WTC11 (cell line): ENCODE measurements at regions not wholly inside any gene's neighbourhood (a gene's known extent, or its start where the extent isn't known, plus 50 kb on each side); places are given as distances from the start of the nearest gene placed in this dataset.

ENCODE experiments used
- EMX1 ChIP-seq: fragments of 250-450 bp; sonication (Bioruptor Pico); IDR thresholded peaks from 2 replicates; pipeline ENCODE4 v1.8.0; 2021; ENCODE audit warnings: mild to moderate bottlenecking
- TP53 ChIP-seq: sonication (generic); formaldehyde crosslinking; IDR thresholded peaks from 2 replicates; pipeline ENCODE4 v1.8.1; 2023; ENCODE audit warnings: mild to moderate bottlenecking, missing genetic modification reagents
- TF ChIP-seq, protein P1 (sequence below): sonication (generic); formaldehyde crosslinking; IDR thresholded peaks from 2 replicates; pipeline ENCODE4 v1.8.1; 2023; ENCODE audit warnings: mild to moderate bottlenecking, missing genetic modification reagents, moderate library complexity
- TF ChIP-seq, protein P2 (sequence below): sonication (generic); formaldehyde crosslinking; IDR thresholded peaks from 2 replicates; pipeline ENCODE4 v1.8.1; 2022; ENCODE audit warnings: low read depth, mild to moderate bottlenecking, moderate library complexity, missing genetic modification reagents, borderline replicate concordance

DNA sequence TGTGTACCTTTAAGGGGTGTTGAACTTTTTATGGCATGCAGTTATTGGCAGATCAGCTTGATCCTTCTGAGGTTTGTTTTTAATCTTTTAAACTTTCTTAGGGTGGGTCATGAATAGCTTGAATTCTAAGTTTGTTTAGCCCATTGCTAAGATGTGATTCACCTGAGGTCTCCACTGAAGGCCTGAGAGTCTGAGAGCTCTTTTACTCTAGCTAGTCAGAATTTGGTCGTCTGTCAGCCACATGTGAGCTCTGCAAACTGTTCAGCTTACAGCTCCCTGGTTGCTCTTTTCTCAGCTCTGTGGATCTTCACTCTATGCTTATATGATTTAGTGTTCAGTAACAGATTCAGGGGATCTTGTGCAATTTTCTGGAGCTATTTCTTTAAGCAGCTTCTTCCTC lies 161.3 kb downstream of the ABHD5 start:
- no peak for TF ChIP-seq EMX1 (CRISPR knock-in tag)
- TF ChIP-seq, protein P1, sequence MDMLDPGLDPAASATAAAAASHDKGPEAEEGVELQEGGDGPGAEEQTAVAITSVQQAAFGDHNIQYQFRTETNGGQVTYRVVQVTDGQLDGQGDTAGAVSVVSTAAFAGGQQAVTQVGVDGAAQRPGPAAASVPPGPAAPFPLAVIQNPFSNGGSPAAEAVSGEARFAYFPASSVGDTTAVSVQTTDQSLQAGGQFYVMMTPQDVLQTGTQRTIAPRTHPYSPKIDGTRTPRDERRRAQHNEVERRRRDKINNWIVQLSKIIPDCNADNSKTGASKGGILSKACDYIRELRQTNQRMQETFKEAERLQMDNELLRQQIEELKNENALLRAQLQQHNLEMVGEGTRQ (CRISPR knock-in tag), result no peak
- no peak for TF ChIP-seq TP53 (CRISPR knock-in tag)
- TF ChIP-seq, protein P2, sequence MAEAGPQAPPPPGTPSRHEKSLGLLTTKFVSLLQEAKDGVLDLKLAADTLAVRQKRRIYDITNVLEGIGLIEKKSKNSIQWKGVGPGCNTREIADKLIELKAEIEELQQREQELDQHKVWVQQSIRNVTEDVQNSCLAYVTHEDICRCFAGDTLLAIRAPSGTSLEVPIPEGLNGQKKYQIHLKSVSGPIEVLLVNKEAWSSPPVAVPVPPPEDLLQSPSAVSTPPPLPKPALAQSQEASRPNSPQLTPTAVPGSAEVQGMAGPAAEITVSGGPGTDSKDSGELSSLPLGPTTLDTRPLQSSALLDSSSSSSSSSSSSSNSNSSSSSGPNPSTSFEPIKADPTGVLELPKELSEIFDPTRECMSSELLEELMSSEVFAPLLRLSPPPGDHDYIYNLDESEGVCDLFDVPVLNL (CRISPR knock-in tag), result no peak
